ES-I3 (cell line): ENCODE measurements at regions not wholly inside any gene's neighbourhood (a gene's known extent, or its start where the extent isn't known, plus 50 kb on each side); places are given as distances from the start of the nearest gene placed in this dataset.

Experiments used
- H3K36me3 ChIP-seq: 2 replicates; pipeline ENCODE4 v1.6.1; 2013; ENCODE audit warnings: mild to moderate bottlenecking, low read length, control low read depth, moderate library complexity; ENCODE audit not compliant: insufficient read depth
- H3K4me1 ChIP-seq: 2 replicates; pipeline ENCODE4 v1.6.1; 2013; ENCODE audit warnings: mild to moderate bottlenecking, control low read depth, low read length; ENCODE audit not compliant: insufficient read depth
- H3K9ac ChIP-seq: 2 replicates; pipeline ENCODE4 v1.6.1; 2013; ENCODE audit warnings: low read depth, mild to moderate bottlenecking, low read length, moderate library complexity
- H3K9me3 ChIP-seq: 2 replicates; pipeline ENCODE4 v1.6.1; 2013; ENCODE audit warnings: mild to moderate bottlenecking, low read length, moderate library complexity; ENCODE audit not compliant: control insufficient read depth, insufficient read depth

DNA sequence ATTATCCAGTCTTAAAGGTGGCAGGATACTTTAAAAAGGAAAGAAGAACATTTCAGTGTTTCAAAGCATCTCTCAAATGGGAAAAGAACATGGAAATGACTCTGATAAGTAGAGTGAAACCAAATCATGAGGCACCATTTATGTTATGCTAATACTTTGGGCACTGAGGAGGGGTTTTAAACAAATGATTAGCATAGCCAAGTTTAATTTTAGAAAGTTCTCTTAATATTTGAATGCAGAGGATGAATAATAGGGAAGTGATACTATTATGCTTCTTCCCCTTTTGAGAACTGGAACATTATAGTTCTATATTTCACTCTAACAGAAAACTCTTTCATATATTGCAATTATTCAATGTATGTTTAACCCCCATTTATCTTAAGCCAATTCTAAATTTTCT is 1181.9 kb upstream of the PRMT6 start:
- H3K36me3 ChIP-seq, result no peaks in the 10 kb centered on the region
- H3K9ac ChIP-seq, result no peak overlapping the region
- H3K9me3 ChIP-seq, result no peaks in the 10 kb centered on the region; the same call in 1 of the 2 replicates
- H3K4me1 ChIP-seq, result no peaks in the 10 kb centered on the region

DNA sequence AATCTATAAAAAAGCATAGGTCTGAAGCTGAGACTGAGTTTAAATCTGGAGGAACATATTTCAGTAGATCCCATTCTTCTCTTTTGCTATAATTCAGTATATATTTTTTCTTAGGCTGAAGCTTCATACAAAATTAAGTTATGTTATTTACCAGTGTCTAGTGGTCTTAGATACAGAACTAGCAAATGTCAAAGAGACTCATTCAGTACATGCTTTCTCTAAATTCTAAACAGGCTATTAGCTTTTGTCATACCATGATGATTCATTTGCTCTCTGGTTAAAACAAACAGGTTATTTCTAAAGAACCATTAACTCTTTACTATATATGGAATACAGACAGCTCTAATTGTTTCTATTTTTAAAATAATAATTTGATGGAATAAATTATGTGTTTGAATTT is 1170.2 kb upstream of the PRMT6 start:
- H3K9ac ChIP-seq, result no peak overlapping the region
- H3K4me1 ChIP-seq, result no peaks in the 10 kb centered on the region
- H3K36me3 ChIP-seq, result no peaks in the 10 kb centered on the region
- no peaks in the 10 kb centered on the region for H3K9me3 ChIP-seq

DNA sequence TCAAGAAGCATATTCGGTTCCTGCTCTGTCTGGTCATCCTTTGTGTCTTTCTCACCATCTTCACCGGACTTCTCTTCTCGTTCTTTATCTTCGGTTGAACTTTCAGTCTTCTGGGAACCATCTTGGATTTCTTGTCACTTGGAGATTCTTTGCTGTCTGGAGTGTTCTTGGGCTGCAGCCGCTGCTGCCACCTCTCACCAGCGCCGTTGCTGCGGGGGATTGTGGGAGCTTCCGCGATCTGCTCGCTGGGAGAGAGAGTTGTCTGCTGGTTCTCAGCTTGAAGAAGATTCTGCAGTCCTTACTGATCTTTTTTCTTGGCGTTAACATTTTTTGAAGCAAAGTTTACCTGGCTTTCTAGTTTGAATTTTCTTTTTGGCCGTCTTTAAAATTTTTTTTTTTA is 1165.2 kb upstream of the PRMT6 start:
- no peaks in the 10 kb centered on the region for H3K36me3 ChIP-seq
- no peaks in the 10 kb centered on the region for H3K4me1 ChIP-seq
- H3K9ac ChIP-seq, result no peak overlapping the region
- H3K9me3 ChIP-seq, result no peaks in the 10 kb centered on the region

DNA sequence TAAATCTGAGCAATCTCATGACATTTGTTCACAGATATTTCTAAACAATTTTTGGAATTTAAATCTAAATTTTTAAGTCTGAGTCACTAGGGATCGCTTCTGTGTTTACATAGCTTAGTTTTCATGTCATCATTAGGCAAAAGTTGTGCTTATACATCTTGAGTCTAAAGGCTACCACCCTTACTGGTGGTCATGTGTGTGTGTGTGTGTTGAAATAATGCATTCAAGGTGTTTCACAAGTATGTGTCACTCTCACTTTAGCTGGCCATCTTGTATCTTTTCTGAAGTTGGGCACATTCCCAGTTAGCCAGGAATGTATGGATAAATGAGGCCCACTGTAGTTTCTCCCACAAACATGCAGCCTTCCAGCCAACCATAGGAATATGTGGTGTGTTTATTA is 1162.5 kb upstream of the PRMT6 start:
- no peak overlapping the region for H3K9ac ChIP-seq
- no peaks in the 10 kb centered on the region for H3K36me3 ChIP-seq
- H3K4me1 ChIP-seq, result no peaks in the 10 kb centered on the region
- no peaks in the 10 kb centered on the region; the same call in 1 of the 2 replicates for H3K9me3 ChIP-seq

DNA sequence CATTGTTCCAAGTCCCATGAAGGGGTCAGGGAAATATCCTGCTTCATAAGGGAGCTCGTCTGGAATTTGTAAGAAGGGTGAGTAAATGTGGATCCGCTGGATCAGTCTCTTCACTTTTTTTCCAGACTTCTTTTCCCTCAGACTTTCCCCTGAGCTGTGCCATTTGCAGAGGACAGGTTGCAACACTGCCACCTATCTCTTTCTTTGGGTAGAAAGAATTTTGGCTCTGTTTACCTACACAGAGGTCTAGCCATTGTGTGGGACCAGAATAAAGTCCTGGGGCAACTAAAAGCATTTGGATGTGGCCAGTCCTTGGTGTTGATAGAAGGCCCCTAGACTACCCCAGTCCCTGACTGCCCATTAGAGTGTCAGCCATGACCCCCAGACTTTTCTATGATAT is 1146.7 kb upstream of the PRMT6 start:
- H3K9me3 ChIP-seq, result no peaks in the 10 kb centered on the region
- no peaks in the 10 kb centered on the region for H3K36me3 ChIP-seq
- no peaks in the 10 kb centered on the region for H3K4me1 ChIP-seq
- no peak overlapping the region for H3K9ac ChIP-seq

DNA sequence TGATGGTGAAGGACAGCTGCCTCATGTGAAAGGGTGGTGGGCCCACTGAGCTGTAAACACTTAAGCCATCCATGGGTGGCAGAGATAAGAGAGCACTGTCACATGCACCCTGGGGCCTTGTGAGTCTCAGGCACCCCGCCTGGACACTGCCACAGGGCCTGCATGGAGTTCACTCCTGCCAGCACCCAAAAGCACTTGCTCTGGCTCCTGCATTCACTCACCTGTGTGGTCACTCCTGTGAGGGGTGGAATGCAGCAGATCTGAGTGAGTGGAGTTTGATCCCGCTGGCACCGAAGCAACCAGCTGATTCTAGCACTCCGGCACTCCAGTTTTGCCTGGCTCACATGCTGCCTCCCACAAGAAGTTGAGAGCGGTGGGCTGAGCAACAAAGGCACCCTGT is 1142.1 kb upstream of the PRMT6 start:
- H3K36me3 ChIP-seq, result no peaks in the 10 kb centered on the region
- H3K4me1 ChIP-seq, result no peaks in the 10 kb centered on the region
- H3K9ac ChIP-seq, result no peak overlapping the region
- no peaks in the 10 kb centered on the region for H3K9me3 ChIP-seq

DNA sequence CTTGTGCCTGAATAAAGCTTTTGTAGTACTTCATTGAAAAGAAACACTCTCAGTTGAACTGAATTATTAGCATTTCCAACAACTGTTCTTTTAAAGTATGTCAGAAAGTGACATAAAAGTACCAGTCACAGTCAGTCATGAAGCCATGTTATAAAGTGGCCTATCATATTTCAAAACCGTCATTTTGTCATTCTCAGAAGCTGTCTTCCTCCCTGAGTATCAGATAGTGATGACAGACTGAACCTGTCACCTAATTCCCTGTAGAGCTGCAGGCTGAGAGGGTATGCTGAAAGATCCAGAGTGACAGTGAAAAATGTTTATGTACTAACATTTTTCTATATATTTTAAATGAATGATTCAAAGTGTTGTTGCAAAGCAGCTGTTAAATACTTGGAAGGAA is 1121.7 kb upstream of the PRMT6 start:
- Histone ChIP-seq H3K4me1 (no peaks in the 10 kb centered on the region), H3K9me3 (no peaks in the 10 kb centered on the region), H3K36me3 (no peaks in the 10 kb centered on the region), H3K9ac (no peak overlapping the region)

DNA sequence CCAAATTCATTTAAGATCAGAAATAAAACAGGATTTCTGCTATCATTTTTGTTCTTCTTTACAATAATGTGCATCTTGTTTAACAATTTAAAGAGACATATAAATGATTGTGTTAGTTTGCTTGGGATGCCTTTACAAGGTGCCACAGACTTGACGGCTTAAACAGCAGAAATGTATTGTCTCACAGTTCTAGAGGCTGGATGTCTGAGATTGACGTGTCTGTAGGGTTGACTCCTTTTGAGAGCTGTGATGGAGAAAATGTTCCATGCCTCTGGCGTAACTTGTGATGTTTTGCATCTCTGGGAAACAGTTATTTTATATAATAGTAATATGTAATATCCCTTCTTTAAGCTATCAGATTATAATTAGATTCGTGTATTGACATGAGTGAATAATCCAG is 1091.6 kb upstream of the PRMT6 start:
- Histone ChIP-seq H3K36me3 (no peaks in the 10 kb centered on the region), H3K4me1 (no peaks in the 10 kb centered on the region), H3K9me3 (no peaks in the 10 kb centered on the region), H3K9ac (no peak overlapping the region)

DNA sequence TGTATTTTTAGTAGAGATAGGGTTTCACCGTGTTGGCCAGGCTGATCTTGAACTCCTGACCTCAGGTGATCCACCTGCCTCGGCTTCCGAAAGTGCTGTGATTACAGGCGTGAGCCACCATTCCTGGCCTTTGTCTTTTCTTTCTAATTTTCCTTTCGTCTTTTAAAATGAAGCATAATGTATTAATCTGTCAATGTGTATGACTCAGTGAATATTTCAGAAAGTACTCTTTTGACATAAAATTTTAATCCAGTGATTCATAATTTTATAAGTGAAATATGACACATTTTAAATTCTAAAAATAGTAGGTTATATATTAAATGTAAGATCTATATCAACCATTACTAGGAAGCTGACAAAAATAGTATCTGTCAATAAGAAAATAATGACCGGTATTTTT is 1059.0 kb upstream of the PRMT6 start:
- no peaks in the 10 kb centered on the region for H3K36me3 ChIP-seq
- H3K9me3 ChIP-seq, result no peaks in the 10 kb centered on the region
- no peaks in the 10 kb centered on the region for H3K4me1 ChIP-seq
- H3K9ac ChIP-seq, result no peak overlapping the region

DNA sequence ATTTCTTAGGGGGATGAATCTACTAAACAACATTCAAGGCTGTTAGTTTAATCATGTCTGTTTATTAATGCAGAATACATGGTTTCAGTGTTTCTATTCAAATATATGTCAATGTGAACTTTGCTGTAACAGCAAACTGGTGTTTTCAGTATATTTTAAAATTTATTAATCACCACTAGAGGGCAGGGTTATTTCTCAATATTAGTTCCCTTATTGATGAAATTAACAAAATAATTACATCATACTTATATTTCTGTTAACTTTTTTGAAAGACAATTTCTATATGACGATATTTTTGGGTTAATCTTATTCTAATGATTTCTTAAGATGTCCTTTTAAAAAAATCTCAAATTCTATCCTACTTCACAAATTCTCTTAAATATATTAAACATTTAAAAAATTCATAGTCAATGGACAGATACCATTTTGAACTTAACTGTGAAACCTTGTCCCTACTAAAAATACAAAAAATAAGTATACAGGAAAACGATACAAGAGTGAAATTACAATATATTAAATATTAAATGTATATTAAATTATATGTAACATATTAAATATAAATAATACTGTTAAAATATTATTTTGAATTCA is 1034.1 kb upstream of the PRMT6 start:
- Histone ChIP-seq H3K9me3 (no peaks in the 10 kb centered on the region), H3K36me3 (no peaks in the 10 kb centered on the region), H3K4me1 (no peaks in the 10 kb centered on the region), H3K9ac (no peak overlapping the region)

DNA sequence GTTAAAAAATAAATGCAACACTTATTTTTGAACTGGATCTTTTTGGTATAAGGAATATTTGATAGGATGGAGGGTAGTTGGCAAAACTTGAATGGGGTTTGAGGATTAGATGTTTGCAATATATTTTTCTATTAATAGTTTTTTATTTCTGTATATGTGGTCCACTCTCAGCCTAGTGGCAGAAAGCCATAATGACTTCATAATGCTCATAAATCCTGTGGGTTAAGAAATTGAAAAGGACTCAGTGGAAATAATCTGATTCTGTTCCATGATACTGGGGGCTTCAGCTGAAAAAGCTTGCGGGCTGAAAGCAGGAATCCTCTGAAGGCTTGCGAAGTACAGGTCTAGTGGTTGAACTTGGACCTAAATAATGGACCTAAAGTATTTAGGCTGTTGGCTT is 1028.6 kb upstream of the PRMT6 start:
- Histone ChIP-seq H3K36me3 (no peaks in the 10 kb centered on the region), H3K9ac (no peak overlapping the region), H3K9me3 (no peaks in the 10 kb centered on the region), H3K4me1 (no peaks in the 10 kb centered on the region)

DNA sequence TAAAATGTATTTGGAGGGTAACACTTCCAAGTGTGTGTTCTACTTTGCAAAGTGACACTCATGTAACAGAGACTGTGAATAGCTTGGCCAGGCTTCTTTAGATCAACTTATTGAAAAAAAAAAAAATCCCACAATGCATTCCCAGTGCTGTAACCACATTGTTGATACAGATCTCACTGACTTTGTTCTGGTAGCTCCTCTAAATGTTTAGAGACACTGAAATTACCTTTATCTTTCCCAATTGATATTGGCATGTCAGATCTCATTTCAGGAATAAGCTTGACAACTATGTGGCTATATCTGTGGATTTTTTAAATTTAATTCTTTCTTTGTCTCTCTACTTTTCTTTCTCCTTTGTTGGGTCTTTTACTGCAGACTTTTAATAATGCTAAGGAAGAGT is 1018.9 kb upstream of the PRMT6 start:
- H3K4me1 ChIP-seq, result no peaks in the 10 kb centered on the region
- no peak overlapping the region for H3K9ac ChIP-seq
- H3K9me3 ChIP-seq, result no peaks in the 10 kb centered on the region; the same call in 1 of the 2 replicates
- no peaks in the 10 kb centered on the region for H3K36me3 ChIP-seq

DNA sequence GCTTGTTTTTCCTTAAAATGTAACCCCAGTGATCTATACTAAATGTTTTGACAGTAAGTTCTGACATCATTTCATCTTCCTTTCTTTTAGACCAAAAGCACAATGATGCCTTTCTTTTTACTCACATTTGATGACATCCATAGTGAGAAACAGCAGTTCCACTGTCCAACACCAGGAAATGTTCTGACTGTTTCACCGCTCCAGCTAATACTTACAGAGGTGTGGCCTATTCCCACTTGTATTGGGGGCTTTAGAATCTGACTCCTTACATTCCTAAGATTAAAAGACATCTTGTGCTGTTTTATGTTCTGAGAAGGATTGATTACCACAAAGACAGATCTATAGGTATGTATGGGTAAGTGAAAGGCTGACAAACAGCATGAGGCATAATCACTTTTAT is 1018.2 kb upstream of the PRMT6 start:
- Histone ChIP-seq H3K9ac (no peak overlapping the region), H3K4me1 (no peaks in the 10 kb centered on the region), H3K36me3 (no peaks in the 10 kb centered on the region), H3K9me3 (no peaks in the 10 kb centered on the region; the same call in 1 of the 2 replicates)

DNA sequence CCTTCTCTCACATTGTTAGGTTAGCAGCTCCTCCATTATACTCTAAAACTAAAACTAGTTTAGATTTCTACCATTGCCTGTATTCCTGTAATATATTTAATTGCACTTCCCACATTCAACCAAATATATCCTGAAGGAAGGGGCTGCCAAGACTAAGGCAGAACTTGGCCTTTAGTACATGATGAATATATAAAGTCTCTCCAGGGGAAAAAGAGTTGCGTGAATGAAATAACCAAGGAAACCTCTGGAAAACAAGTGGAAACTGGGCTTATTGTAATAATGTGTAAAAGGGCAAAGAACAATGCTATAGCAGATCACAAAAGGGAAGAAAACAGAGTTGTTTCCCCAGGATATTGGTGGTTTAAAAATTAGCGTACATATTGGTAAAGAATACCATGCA is 1012.5 kb upstream of the PRMT6 start:
- Histone ChIP-seq H3K9ac (no peak overlapping the region), H3K36me3 (no peaks in the 10 kb centered on the region), H3K4me1 (no peaks in the 10 kb centered on the region), H3K9me3 (no peaks in the 10 kb centered on the region)

DNA sequence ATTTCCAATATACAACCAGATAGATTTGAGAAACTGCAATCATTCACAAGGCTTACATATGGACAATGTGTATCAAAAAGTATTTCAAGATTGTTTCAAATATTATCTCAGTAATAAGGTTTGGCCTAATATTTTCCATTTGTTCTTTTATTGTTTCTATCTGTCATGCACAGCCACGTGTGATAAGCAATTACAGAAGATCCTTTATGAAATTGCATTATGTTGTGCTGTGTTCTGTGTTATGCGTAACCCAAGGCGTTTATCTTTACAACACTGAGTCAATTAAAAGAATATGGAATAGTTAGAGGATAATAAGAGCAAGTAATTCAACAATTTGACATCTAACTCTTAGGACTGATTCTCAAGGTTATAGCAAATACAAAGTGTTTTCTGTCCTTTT is 1009.3 kb upstream of the PRMT6 start:
- no peaks in the 10 kb centered on the region for H3K36me3 ChIP-seq
- no peaks in the 10 kb centered on the region for H3K4me1 ChIP-seq
- no peak overlapping the region for H3K9ac ChIP-seq
- no peaks in the 10 kb centered on the region for H3K9me3 ChIP-seq

DNA sequence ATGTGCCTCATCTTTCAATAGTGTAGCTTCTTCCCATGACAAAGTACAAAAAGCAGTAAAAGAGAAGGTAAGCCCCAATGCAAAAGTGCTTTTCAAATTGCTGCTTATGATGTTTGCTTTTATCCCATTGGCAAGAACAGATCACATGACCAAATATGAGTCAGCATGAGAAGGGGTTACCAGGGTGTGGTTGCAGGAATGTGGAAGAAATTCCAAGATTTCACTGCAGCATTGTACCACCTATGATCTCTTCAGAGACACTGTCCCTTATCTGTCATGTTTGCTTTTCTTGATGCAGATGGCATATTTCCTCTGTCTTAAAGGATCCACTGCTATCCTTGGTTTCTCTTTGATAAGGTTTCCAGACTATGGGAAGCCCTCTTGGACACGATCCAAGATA is 1006.9 kb upstream of the PRMT6 start:
- Histone ChIP-seq H3K9me3 (no peaks in the 10 kb centered on the region), H3K9ac (no peak overlapping the region), H3K36me3 (no peaks in the 10 kb centered on the region), H3K4me1 (no peaks in the 10 kb centered on the region)
